Lung (tissue), 11 donors: ENCODE measurements at regions not wholly inside any gene's neighbourhood (a gene's known extent, or its start where the extent isn't known, plus 50 kb on each side); places are given as distances from the start of the nearest gene placed in this dataset.
A peak's percentile ranks its signal among the peaks of the same experiment; 100 is the strongest.

Source experiments
- ATAC-seq: fragments of 200-7000 bp; cut with Tn5 transposase; one replicate; pipeline ENCODE4 v1.9.1; 2020; ENCODE audit warnings: moderate number of reproducible peaks; ENCODE audit not compliant: insufficient read depth, low FRiP score
- DNase-seq, 3 donors: peaks; one replicate each; pipeline ENCODE4 v3.0.0-alpha.2; 2013 to 2017
- H3K27ac ChIP-seq, 2 donors: one replicate each; pipeline ENCODE4 v1.5.1; 2013; ENCODE audit warnings: mild to moderate bottlenecking in 2 of 2, moderate library complexity in 2 of 2, control low read depth in 1 of 2, inconsistent platforms in 1 of 2, low read depth in 1 of 2, low read length in 1 of 2
- H3K27me3 ChIP-seq, 3 donors: one replicate each; pipeline ENCODE4 v1.5.1; 2013; ENCODE audit warnings: low read length in 2 of 3; ENCODE audit not compliant: control insufficient read depth in 3 of 3, insufficient read depth in 3 of 3
- H3K36me3 ChIP-seq, 4 donors: one replicate each; pipeline ENCODE4 v1.5.1; 2013; ENCODE audit warnings: low read length in 4 of 4, mild to moderate bottlenecking in 1 of 4, moderate library complexity in 1 of 4; ENCODE audit not compliant: control insufficient read depth in 4 of 4, insufficient read depth in 4 of 4
- H3K4me1 ChIP-seq, 5 donors: one replicate each; pipeline ENCODE4 v1.5.1; 2013; ENCODE audit warnings: low read length in 5 of 5, mild to moderate bottlenecking in 2 of 5, moderate library complexity in 1 of 5; ENCODE audit not compliant: control insufficient read depth in 5 of 5, insufficient read depth in 5 of 5
- H3K4me3 ChIP-seq: one replicate; pipeline ENCODE4 v1.5.1; 2013; ENCODE audit warnings: mild to moderate bottlenecking, control low read depth, moderate library complexity
- H3K9ac ChIP-seq, 2 donors: one replicate each; pipeline ENCODE4 v1.5.1; 2013; ENCODE audit warnings: low read length in 2 of 2, control low read depth in 1 of 2; ENCODE audit not compliant: insufficient read depth in 1 of 2
- H3K9me3 ChIP-seq, 4 donors: one replicate each; pipeline ENCODE4 v1.5.1; 2013; ENCODE audit warnings: low read length in 3 of 4, mild to moderate bottlenecking in 1 of 4, moderate library complexity in 1 of 4; ENCODE audit not compliant: control insufficient read depth in 4 of 4, insufficient read depth in 3 of 4
- CTCF ChIP-seq: IDR thresholded peaks from 2 replicates; pipeline ENCODE4 v1.5.1; 2012; ENCODE audit warnings: mild to moderate bottlenecking; ENCODE audit errors: control extremely low read depth, extremely low read depth
- WGBS, 2 donors: extraction: QIAGEN DNeasy Blood & Tissue Kit; methylation state at CpG; one replicate each; pipeline ENCODE4 v1.1.7; 2013; 5-methylcytosine and 5-hydroxymethylcytosine counted together
- donor health status: control.
- donor health status: control.
- donor health status: Bipolar disorder and iron deficiency.
- donor health status: healthy.
- donor health status: DM: yes; HTN: yes; CAD: no.

- no peak for TF ChIP-seq CTCF
- ATAC-seq, result no peak
- no peak overlapping the region for H3K4me3 ChIP-seq
These were observed 264.0 kb upstream of the SLIT2 start for GRCh38 chr4:19987746-19988145.

DNA sequence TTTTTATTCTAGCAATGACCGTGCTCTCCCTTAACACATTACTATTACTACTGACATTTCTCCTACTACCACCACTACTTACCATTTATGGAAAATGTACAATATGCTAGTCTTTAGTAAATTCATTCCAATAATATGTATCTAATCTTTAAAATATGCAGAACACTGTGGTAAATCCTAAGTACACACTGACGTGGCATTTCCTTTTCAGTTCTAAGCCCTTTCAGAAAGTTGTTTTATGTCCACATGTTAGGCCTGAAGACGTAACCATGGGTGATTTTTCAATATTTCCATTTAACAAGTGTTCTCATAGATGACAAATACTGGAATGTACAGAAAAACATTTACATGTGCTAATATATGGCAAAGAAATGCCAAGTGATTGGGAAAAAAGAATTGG, 268.6 kb upstream of the SLIT2 start:
- H3K9ac ChIP-seq, result no peak overlapping the region
- no peak for TF ChIP-seq CTCF
- no peak overlapping the region for H3K27ac ChIP-seq
- H3K9me3 ChIP-seq, result peaks cover 0 to 8% (median 2%) of the 10 kb centered on the region in 4 donors
- H3K4me3 ChIP-seq, result no peak overlapping the region
- no peaks in the 10 kb centered on the region for H3K36me3 ChIP-seq
- 83% methylated on average over 3 of the region's 3 CpGs for WGBS, 2 donors
- DNase-seq (peak in 1 of 3 donors; percentile 17), ATAC-seq (no peak)
- no peaks in the 10 kb centered on the region for H3K4me1 ChIP-seq
- H3K27me3 ChIP-seq, result no peaks in the 10 kb centered on the region

More at GRCh38 chr4:19987746-19988145, 264.0 kb upstream of the SLIT2 start:
- no peak for DNase-seq
- no peaks in the 10 kb centered on the region for H3K9me3 ChIP-seq
- no peak overlapping the region for H3K9ac ChIP-seq
- H3K27ac ChIP-seq, result no peak overlapping the region
- H3K36me3 ChIP-seq, result no peaks in the 10 kb centered on the region
- no peaks in the 10 kb centered on the region for H3K27me3 ChIP-seq
- H3K4me1 ChIP-seq, result peaks cover 0 to 2% (median 0%) of the 10 kb centered on the region in 5 donors

GRCh38 chr4:19982556-19982955, 269.1 kb upstream of the SLIT2 start:
- no peak overlapping the region for H3K9ac ChIP-seq
- no peaks in the 10 kb centered on the region for H3K4me1 ChIP-seq
- H3K27me3 ChIP-seq, result no peaks in the 10 kb centered on the region
- H3K9me3 ChIP-seq, result peaks cover 0 to 13% (median 4%) of the 10 kb centered on the region in 4 donors
- WGBS, 2 donors, result 80 to 85% methylated on average over 3 of the region's 3 CpGs
- DNase-seq (no peak), ATAC-seq (no peak)
- H3K36me3 ChIP-seq, result no peaks in the 10 kb centered on the region
- TF ChIP-seq CTCF, result no peak
- H3K27ac ChIP-seq, result no peak overlapping the region
- H3K4me3 ChIP-seq, result no peak overlapping the region

DNA sequence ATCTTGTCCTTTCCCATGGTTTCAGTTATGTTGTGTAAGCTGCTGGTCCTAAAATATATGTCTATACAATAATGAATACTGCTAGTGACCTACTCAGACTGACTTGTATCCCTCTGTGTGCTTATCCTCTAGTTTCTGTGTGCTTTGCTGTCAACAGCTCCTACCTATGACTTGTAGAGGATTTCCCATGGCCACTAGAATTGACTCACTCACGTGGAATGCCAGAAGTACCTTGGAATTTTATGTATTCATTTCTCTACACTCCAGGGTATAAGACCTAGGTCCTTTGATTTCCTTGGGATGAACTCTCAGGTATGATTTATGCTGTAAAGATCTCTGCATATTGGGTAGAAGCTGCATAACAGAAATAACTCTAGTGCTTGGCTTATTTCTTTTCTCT, 279.9 kb upstream of the SLIT2 start:
- H3K27ac ChIP-seq, result no peak overlapping the region
- H3K9me3 ChIP-seq, result peaks cover 0 to 7% (median 0%) of the 10 kb centered on the region in 4 donors
- H3K4me1 ChIP-seq, result no peaks in the 10 kb centered on the region
- TF ChIP-seq CTCF, result no peak
- DNase-seq (no peak), ATAC-seq (no peak)
- no peaks in the 10 kb centered on the region for H3K36me3 ChIP-seq
- H3K4me3 ChIP-seq, result no peak overlapping the region
- 50 to 75% methylated on average over 1 of the region's 1 CpG for WGBS, 2 donors
- no peaks in the 10 kb centered on the region for H3K27me3 ChIP-seq
- no peak overlapping the region for H3K9ac ChIP-seq
